Lung (tissue), 11 donors: ENCODE measurements at regions not wholly inside any gene's neighbourhood (a gene's known extent, or its start where the extent isn't known, plus 50 kb on each side); places are given as distances from the start of the nearest gene placed in this dataset.

Source experiments
- ATAC-seq: fragments of 200-7000 bp; cut with Tn5 transposase; one replicate; pipeline ENCODE4 v1.9.1; 2020; ENCODE audit warnings: moderate number of reproducible peaks; ENCODE audit not compliant: insufficient read depth, low FRiP score
- DNase-seq, 3 donors: peaks; one replicate each; pipeline ENCODE4 v3.0.0-alpha.2; 2013 to 2017
- H3K27ac ChIP-seq, 2 donors: one replicate each; pipeline ENCODE4 v1.5.1; 2013; ENCODE audit warnings: mild to moderate bottlenecking in 2 of 2, moderate library complexity in 2 of 2, control low read depth in 1 of 2, inconsistent platforms in 1 of 2, low read depth in 1 of 2, low read length in 1 of 2
- H3K27me3 ChIP-seq, 3 donors: one replicate each; pipeline ENCODE4 v1.5.1; 2013; ENCODE audit warnings: low read length in 2 of 3; ENCODE audit not compliant: control insufficient read depth in 3 of 3, insufficient read depth in 3 of 3
- H3K36me3 ChIP-seq, 4 donors: one replicate each; pipeline ENCODE4 v1.5.1; 2013; ENCODE audit warnings: low read length in 4 of 4, mild to moderate bottlenecking in 1 of 4, moderate library complexity in 1 of 4; ENCODE audit not compliant: control insufficient read depth in 4 of 4, insufficient read depth in 4 of 4
- H3K4me1 ChIP-seq, 5 donors: one replicate each; pipeline ENCODE4 v1.5.1; 2013; ENCODE audit warnings: low read length in 5 of 5, mild to moderate bottlenecking in 2 of 5, moderate library complexity in 1 of 5; ENCODE audit not compliant: control insufficient read depth in 5 of 5, insufficient read depth in 5 of 5
- H3K4me3 ChIP-seq: one replicate; pipeline ENCODE4 v1.5.1; 2013; ENCODE audit warnings: mild to moderate bottlenecking, control low read depth, moderate library complexity
- H3K9ac ChIP-seq, 2 donors: one replicate each; pipeline ENCODE4 v1.5.1; 2013; ENCODE audit warnings: low read length in 2 of 2, control low read depth in 1 of 2; ENCODE audit not compliant: insufficient read depth in 1 of 2
- H3K9me3 ChIP-seq, 4 donors: one replicate each; pipeline ENCODE4 v1.5.1; 2013; ENCODE audit warnings: low read length in 3 of 4, mild to moderate bottlenecking in 1 of 4, moderate library complexity in 1 of 4; ENCODE audit not compliant: control insufficient read depth in 4 of 4, insufficient read depth in 3 of 4
- WGBS, 2 donors: extraction: QIAGEN DNeasy Blood & Tissue Kit; methylation state at CpG; one replicate each; pipeline ENCODE4 v1.1.7; 2013; 5-methylcytosine and 5-hydroxymethylcytosine counted together
- TF ChIP-seq, protein P1 (sequence below): IDR thresholded peaks from 2 replicates; pipeline ENCODE4 v1.5.1; 2012; ENCODE audit warnings: mild to moderate bottlenecking; ENCODE audit errors: control extremely low read depth, extremely low read depth
- donor health status: control.
- donor health status: control.
- donor health status: Bipolar disorder and iron deficiency.
- donor health status: healthy.
- donor health status: DM: yes; HTN: yes; CAD: no.

DNA sequence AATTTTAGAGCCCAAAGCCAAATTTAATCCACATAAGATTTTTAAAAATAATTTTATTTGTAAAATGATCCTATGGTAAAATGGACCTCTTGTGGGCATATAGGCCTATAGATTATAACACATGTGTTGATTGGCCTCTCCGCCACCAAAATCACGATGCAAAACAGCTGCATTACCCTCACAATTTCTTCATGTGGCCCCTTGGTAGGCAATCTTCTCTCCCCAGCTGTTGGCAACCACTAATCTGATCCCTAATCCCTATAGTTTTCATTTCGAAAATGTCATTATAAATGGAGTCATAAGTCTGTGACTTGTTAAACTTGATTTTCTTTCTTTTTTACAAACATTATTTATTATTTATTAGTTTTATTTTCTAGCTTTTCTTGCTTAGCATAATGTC, 263.9 kb upstream of the SULF2 start:
- peak in 1 of 3 donors; percentile 34 for DNase-seq

DNA sequence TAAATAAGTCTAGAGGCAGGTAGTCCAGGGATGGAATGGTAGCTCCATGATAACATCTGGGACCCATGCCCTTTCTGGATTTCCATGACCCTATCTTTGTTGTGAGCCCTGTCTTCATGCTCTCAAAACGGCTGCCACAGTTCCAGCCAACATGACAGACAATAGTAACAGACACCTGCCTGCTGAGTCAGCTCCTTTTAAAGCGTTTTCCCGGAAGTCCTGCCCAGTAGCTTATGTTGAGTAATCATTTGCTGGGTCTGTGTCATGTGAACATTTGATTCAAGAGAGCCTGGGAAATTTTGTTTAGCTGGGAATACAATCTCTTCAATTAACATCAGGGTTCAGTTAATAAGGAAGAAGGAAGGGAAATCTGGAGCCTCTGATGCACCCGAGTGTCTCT, 262.2 kb upstream of the SULF2 start:
- Histone ChIP-seq H3K4me3 (no peak overlapping the region), H3K9me3 (peaks cover 0 to 2% (median 0%) of the 10 kb centered on the region in 4 donors), H3K9ac (no peak overlapping the region), H3K27me3 (peaks cover 0 to 3% (median 0%) of the 10 kb centered on the region in 3 donors), H3K27ac (no peak overlapping the region), H3K4me1 (peaks cover 0 to 20% (median 0%) of the 10 kb centered on the region in 5 donors), H3K36me3 (no peaks in the 10 kb centered on the region)
- 70 to 71% methylated on average over 4 of the region's 4 CpGs for WGBS, 2 donors
- ATAC-seq (no peak), DNase-seq (no peak)
- TF ChIP-seq, protein P1, sequence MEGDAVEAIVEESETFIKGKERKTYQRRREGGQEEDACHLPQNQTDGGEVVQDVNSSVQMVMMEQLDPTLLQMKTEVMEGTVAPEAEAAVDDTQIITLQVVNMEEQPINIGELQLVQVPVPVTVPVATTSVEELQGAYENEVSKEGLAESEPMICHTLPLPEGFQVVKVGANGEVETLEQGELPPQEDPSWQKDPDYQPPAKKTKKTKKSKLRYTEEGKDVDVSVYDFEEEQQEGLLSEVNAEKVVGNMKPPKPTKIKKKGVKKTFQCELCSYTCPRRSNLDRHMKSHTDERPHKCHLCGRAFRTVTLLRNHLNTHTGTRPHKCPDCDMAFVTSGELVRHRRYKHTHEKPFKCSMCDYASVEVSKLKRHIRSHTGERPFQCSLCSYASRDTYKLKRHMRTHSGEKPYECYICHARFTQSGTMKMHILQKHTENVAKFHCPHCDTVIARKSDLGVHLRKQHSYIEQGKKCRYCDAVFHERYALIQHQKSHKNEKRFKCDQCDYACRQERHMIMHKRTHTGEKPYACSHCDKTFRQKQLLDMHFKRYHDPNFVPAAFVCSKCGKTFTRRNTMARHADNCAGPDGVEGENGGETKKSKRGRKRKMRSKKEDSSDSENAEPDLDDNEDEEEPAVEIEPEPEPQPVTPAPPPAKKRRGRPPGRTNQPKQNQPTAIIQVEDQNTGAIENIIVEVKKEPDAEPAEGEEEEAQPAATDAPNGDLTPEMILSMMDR = no peak

More for the DNA sequence above, 263.9 kb upstream of the SULF2 start:
- Histone ChIP-seq H3K9ac (no peak overlapping the region), H3K4me3 (no peak overlapping the region), H3K27me3 (peaks cover 0 to 8% (median 7%) of the 10 kb centered on the region in 3 donors), H3K4me1 (peaks cover 0 to 20% (median 0%) of the 10 kb centered on the region in 5 donors), H3K9me3 (peaks cover 0 to 2% (median 0%) of the 10 kb centered on the region in 4 donors), H3K36me3 (no peaks in the 10 kb centered on the region), H3K27ac (no peak overlapping the region)
- no peak for ATAC-seq
- 86 to 87% methylated on average over 3 of the region's 3 CpGs for WGBS, 2 donors
- TF ChIP-seq, protein P1 = no peak

DNA sequence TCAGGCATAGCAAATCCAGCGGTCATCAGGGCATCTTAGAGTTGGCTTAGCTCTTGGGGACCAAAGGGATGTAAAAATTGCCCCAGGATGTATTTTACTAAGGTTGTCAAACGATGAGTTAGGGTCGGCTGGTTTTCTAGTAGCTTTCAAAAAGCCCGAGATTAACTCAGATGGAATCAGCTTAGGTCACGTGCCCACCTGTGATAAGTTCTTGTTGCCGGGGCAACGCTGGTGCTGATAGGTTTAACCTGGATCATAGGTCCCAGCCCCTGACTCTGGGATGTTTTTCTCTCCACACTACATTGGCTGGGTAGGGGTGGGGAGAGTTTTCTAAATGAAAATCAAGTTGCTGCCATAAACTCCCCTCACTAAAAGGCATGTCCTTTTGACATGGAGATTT, 257.3 kb upstream of the SULF2 start:
- Histone ChIP-seq H3K4me1 (peaks cover 0 to 8% (median 0%) of the 10 kb centered on the region in 5 donors), H3K9me3 (peaks cover 0 to 2% (median 0%) of the 10 kb centered on the region in 4 donors), H3K27me3 (peaks cover 0 to 3% (median 0%) of the 10 kb centered on the region in 3 donors), H3K4me3 (no peak overlapping the region), H3K36me3 (no peaks in the 10 kb centered on the region), H3K9ac (no peak overlapping the region), H3K27ac (no peak overlapping the region)
- 84 to 88% methylated on average over 7 of the region's 7 CpGs for WGBS, 2 donors
- TF ChIP-seq, protein P1 = no peak
- DNase-seq (no peak), ATAC-seq (no peak)
